ENCODE measurements at regions not wholly inside any gene's neighbourhood (a gene's known extent, or its start where the extent isn't known, plus 50 kb on each side); places are given as distances from the start of the nearest gene placed in this dataset.

- H3K4me1 Mint-ChIP-seq, result no peaks in the 10 kb centered on the region
- no CpG with 5 or more reads among the region's 1 CpG for WGBS (ENCODE audit: extremely low coverage, insufficient read length, low lambda C conversion rate)
These were observed 225.8 kb upstream of the TCERG1L start for GRCh38 chr10:131537281-131537680.

More at GRCh38 chr10:131537281-131537680, 225.8 kb upstream of the TCERG1L start:
- H3K18ac ChIP-seq (ENCODE audit: insufficient read length, low read depth, low read length), result no peak overlapping the region
- H3K4ac ChIP-seq (ENCODE audit: low read depth, low read length), result no peak overlapping the region
- H3T11ph ChIP-seq (ENCODE audit: low read length), result no peak overlapping the region
- H3K27me3 Mint-ChIP-seq (ENCODE audit: low read depth), result no peaks in the 10 kb centered on the region
- H2BK20ac ChIP-seq (ENCODE audit: low read depth, low read length, poor library complexity, severe bottlenecking), result no peak overlapping the region
- H2BK12ac ChIP-seq (ENCODE audit: insufficient read length, low read depth, low read length), result no peak overlapping the region
- no peak for TF ChIP-seq CTCF (conservative IDR thresholded peaks at IDR 0.05)
- H2BK15ac ChIP-seq (ENCODE audit: low read depth, low read length), result no peak overlapping the region
- H3K27me3 ChIP-seq (ENCODE audit: insufficient read depth, low read length), result no peaks in the 10 kb centered on the region
- no peaks in the 10 kb centered on the region for H3K79me1 ChIP-seq (ENCODE audit: insufficient read depth, low read depth, low read length, poor library complexity, severe bottlenecking)
- no peaks in the 10 kb centered on the region for H3K23me2 ChIP-seq (ENCODE audit: insufficient read length, low read depth, low read length, poor library complexity, severe bottlenecking)
- no peak overlapping the region for H3K27ac Mint-ChIP-seq
- H4K91ac ChIP-seq (ENCODE audit: insufficient read length, low read depth, low read length), result no peak overlapping the region
- no peaks in the 10 kb centered on the region for H3K79me2 ChIP-seq (ENCODE audit: insufficient read depth, low read length)
- H3K36me3 Mint-ChIP-seq (ENCODE audit: insufficient read depth in 1 of 3, low read depth in 3 of 3), result no peaks in the 10 kb centered on the region
- H2AK5ac ChIP-seq (ENCODE audit: insufficient read length, low read length), result no peak overlapping the region
- H2BK120ac ChIP-seq (ENCODE audit: low read depth, low read length, poor library complexity, severe bottlenecking), result no peak overlapping the region
- no peak overlapping the region for H4K5ac ChIP-seq (ENCODE audit: insufficient read length, low read depth, low read length)
- no peaks in the 10 kb centered on the region for H4K20me1 ChIP-seq (ENCODE audit: control insufficient read depth, insufficient read depth, insufficient read length)
- no peak for DNase-seq
- no peak overlapping the region for H3K4me2 ChIP-seq (ENCODE audit: insufficient read depth, insufficient read length, low read length)
- no peak overlapping the region for H3K4me3 Mint-ChIP-seq
- no peak overlapping the region for H3K23ac ChIP-seq (ENCODE audit: insufficient read length, low read depth, low read length)
- H3K9ac ChIP-seq (ENCODE audit: extremely low read depth, insufficient read length, low read length), result no peak overlapping the region
- no peak overlapping the region for H3K27ac ChIP-seq (ENCODE audit: insufficient read length, low read depth, low read length)
- no peak overlapping the region for H2BK5ac ChIP-seq (ENCODE audit: insufficient read length, low read length)
- no peak overlapping the region for H2AFZ ChIP-seq (ENCODE audit: low read length)
- no peak overlapping the region for H3K56ac ChIP-seq (ENCODE audit: insufficient read length, low read depth, low read length)
- H3K9me3 Mint-ChIP-seq, result no peaks in the 10 kb centered on the region
- H3K14ac ChIP-seq (ENCODE audit: insufficient read depth, low read length), result no peak overlapping the region
- H3K4me1 ChIP-seq (ENCODE audit: insufficient read depth, low read length), result no peaks in the 10 kb centered on the region
- H4K8ac ChIP-seq (replicated peaks; ENCODE audit: insufficient read length, low read depth, low read length), result no peak overlapping the region
- H3K9me3 ChIP-seq (ENCODE audit: control insufficient read depth, low read depth, low read length), result no peaks in the 10 kb centered on the region
